HG03280 (cell line): ENCODE measurements at regions not wholly inside any gene's neighbourhood (a gene's known extent, or its start where the extent isn't known, plus 50 kb on each side); places are given as distances from the start of the nearest gene placed in this dataset.

Source experiments
- ATAC-seq: cut with Tn5 transposase; IDR thresholded peaks from one replicate; pipeline ENCODE4 v1.9.1; 2021; ENCODE audit warnings: mild to moderate bottlenecking, moderate library complexity; ENCODE audit not compliant: unreplicated experiment

DNA sequence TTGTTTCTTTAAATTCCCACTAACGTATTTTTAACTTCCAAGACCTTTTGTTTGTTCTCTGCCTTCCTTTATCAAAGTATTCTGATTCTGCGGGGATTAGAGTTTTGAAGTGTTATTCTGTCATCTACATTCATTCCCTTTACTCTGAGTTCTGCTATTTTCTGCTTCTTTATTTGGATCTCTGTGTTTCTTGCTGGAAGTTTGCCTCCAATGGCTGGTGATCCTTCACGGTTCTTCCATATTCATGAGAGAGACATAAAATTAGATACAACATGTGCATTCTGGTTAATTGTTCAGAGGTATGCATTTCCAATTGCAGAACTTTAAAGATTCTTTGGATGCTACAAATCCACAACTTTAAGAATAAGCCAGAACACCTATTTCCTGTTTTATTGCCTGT is 244.7 kb upstream of the ADARB2 start:
- no peak for ATAC-seq

DNA sequence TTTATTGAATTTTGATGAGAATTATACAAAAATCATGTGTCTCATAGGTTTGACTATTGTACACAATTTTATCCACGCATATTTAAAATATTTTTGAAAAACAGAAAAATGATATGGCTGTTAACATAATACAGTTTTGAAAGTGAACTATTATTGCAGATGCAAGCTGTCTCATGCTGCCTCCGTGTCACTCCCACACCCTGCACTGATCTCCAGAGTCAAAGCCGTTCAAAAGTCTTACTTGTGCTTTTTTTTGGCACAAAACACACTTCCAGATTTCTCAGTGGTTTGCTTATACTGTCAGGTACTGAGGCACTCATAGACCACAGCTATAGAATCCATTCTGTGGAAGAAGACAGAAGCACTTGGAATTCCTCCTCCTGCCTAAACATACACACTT is 243.1 kb upstream of the ADARB2 start:
- ATAC-seq = no peak

DNA sequence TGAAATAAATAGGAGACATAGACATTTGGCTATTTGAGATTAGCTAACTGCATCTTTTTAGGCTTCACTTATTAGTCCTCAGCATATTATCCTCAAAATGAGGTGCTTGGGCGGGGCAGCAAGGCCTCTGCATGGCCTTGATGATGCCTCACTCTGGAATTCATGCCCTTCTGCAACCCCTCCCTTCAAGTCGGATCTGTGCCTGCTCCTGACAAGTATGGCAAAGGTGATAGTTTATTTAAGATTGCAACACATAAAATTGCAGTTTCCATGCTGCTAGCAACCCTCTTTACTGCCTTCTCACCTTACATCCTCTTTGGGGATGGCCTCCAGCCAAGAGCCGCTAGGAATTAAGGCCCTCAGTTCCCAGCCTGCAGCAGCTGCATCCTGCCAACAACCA is 241.3 kb upstream of the ADARB2 start:
- ATAC-seq = no peak

DNA sequence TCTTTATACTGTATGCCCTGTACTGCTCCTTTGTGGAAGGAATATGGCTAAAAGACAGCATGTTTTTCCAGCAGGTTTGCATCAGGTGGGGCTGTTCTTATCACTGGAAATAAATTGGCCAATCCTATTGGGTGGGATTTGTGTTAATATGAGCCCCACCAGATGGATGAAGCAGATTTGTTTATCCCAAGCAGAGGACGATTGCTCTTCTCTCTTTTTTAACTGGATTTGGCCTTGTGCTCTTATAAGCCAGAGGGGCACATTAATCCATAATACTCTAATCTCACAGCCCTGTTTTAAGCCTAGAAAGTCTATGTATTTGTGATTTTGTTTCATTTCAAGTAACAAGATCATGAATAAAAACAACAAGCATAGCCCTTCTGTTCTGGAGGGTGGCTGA is 240.1 kb upstream of the ADARB2 start:
- no peak for ATAC-seq

DNA sequence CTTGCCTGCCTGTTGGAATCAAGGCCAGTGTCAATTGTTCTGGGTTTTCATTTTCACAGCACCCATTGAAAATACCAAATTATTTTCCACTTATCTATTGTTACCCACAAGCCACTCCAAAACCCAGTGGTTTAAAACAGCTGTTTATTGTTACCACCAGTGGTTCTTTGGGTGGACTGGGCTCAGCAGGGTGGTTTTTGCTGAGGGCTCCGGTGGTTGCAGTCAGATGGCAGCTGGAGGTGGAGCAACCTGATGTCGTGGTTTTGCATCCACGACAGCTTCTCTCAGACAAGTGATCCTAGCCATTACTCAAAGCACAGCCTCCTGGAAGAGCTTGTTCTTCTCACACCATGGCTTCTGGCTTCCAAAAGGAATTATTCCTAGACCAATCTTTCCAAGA is 235.1 kb upstream of the ADARB2 start:
- no peak for ATAC-seq

DNA sequence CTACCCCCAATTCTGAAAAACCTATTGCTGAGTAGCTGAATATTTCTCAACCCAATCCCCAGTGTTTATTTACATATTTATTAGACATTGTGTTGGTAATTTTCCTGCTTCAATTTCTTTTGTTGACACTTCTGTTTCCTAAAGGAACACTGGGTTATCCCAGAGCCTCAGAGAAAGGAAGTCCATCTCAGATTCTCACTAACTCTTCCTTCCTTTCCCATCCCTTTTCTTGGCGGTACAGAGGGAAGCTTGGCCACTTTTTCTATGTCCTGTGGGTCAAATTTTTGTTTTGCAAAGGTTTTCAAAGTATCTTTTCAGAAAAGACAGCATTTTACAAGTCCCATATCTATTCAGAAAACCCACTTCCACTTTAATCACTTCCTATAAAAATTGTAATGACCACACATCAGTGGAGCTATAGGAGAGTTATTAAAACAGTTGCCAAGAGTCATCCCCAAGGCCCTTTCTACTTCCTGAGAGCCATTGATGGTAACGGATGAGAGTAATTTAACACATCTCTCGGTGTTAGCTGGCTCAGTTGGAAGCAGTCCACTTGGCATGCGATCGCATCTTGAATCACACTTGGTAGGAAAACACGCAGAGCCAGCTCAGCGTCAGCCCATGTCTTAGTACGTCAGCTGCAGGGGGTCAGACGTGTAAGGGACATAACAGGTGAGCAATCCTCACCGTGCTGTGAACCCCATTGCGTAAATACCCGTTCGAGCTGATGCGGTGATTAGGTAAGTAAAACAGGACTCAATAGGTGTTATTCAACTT is 231.1 kb upstream of the ADARB2 start:
- ATAC-seq = no peak

DNA sequence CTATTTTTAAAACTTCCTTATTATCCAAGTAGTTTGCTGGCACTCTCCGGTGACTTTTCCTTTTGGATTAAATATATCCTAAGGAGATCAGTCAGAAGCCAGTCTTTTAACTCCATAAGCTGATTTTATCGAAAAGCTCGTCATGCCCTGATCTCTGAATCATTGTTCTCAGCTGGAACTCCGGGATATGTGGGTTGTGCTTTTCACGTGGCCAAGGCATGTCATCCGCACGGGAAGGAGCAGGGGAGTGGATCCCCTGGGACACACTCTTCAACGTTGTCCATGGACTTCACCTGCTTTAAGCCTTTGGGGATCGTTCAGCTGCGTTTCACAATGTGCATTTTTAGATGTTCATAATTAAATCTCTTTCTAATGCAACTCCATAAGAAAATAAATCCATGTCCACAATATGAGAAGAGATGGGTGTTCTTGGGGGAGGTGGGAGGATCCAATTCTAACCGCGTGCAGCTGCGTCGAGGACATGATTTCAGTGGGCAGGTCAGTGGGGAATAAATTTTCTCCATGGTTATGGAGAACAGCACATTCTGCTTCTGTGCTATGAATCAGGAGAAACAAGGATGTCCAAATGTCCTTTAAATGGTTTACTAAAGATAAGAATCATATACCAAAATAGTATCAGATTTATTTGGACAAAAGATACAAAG is 229.5 kb upstream of the ADARB2 start:
- ATAC-seq = no peak

DNA sequence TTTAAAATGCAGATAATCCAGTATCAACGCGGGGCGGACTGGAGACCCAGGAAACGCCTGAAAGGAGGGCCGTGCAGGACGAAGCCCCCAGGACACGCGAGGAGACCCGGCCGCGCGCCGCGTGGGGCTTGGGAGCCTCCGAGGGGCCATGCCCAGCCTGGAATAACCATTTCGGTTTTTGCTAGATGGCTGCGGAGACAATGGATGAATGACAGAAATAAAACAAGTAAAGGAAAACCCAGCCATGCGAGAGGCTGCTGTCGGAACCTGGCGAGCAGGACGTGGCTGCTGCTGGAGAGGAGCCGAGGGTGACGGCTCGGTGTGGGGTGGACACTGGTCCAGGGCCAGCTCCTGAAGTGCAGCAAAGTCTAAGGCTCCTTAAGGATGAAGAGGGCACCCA is 227.2 kb upstream of the ADARB2 start:
- ATAC-seq = no peak

DNA sequence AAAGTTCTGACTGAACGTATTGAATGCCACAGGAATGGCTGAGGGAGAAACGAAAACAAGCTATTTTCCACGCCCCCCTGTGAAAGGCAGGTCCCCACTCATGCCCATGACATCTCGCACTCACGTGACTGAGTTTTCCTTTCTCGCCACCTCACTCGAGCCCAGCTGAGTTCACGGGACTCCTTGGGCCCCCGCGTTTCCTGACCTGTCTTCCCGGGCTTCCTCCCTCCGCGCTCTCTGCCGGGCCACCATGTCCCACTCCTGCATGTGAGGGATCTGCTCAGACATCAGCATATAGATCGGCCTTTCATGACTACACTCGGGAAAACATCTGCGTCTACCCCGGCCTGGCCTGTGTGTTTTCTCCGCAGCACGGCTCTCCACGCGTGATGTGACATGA is 226.0 kb upstream of the ADARB2 start:
- no peak for ATAC-seq

DNA sequence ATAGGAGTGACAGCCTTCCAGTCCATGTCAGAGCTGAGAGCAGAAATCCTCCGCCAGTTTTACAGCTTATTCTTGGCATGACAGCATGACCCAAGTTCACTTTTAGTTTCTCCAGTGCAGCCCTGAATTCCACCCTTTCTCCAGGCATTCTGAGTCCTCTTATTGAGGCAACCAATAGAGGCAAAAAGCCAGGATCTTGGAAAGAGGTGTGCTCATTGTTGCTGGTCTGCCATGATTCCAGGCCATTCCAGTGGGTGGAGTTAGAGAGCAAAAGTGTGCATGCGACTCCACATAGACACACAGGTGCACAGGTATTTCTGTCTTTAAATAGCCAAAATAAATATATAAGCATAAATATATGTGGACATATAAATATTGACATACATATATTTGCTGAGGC is 224.7 kb upstream of the ADARB2 start:
- no peak for ATAC-seq

DNA sequence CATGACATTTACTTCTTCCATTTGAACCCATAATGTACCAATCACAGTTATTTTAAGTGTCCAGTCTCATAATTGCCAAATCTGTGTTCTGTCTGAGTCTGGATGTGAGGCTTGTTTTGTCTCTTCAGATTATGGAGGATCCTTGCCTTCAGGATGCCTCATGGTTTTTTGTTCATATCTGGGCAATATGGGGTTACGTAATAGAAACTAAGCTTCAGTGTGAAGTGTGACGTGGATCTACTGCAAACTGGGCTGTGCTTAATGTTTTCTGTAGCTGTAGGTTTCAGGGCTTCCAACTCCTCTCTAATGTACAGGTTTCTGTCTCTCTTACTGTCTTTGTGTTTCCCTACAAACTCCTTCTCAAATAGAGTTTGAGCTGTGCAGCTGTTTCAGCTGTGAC is 223.7 kb upstream of the ADARB2 start:
- ATAC-seq = no peak

DNA sequence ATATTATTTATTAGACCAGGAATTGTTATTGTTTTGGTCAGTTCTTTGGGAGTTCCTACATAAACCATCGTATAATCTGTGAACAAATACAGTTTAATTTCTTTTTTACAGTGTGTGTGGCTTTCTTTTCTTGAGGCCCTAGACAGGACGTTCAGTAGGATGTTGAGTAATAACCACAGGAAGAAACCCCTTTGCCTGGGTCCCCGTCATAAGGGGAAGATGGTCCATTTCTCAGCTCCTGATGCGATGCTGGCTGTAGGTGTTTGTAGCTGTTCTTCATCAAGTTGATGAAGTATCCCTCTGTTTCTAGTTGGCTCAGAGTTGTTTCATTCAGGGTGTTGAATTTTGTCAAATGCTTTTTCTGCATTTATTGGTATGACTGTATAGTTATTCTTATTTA is 219.7 kb upstream of the ADARB2 start:
- ATAC-seq = no peak

DNA sequence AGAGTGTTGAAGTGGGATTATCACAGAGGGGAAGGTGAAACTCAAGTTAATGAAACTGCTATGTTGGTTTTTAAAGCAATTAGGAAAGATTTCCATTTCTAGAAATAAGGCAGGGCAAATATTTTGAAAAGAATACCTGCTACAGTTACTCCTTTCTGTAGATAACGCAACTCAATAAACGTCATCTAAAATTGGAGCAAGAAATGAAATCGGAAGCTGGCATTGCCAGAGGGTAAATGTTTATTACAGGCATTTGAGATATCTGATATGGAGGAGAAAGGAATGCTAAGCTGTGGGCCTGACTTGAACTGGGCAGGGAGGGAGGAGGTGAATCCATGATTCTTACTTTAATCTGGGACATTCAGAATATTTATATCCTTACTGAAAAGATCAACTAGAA is 217.0 kb upstream of the ADARB2 start:
- no peak for ATAC-seq

DNA sequence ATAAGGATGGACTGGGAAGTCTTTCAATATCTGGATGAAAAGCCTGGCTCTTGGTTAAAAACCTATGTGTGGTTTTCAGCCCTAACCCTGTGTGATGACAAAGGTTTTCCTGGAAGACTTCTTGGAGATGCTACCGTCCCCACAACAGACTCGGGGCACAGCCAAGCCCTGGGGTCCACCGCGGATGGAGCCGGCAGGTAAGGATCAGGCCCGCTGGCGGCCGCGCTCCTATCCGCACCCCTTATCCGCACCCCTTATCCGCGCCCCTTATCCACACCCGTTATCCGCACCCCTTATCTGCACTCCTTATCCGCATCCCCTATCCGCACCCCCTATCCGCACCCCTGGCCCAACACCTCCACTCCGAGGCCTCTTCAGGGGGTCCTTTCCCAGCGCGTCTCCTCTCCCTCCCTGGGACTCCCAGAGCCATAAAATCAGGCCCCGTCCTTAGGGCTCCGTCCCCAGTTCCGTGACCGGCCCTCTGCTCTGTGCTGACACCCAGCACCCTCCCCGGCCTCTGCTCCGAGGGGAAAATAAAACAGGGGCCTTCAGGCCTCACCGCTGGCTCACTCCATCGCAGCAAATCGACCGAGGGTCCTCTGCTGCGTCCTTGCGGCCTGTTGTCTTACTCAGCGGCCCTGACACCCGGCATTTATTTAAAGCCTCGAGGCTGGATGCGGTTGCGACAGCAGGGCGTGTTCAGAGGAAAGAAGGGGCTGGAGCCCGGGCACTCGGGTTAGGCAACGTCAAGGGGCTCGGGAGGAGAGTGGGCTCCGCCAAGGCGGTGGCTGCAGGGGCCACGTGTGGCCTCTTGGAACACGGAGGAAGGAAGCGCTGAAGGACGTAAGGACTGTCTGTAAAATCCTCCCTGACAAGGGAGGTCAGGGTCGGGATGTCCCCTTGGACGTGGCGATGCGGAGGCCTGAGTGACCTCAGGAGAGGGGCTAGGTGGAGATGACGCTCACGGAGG is 215.1 kb upstream of the ADARB2 start:
- ATAC-seq = no peak

DNA sequence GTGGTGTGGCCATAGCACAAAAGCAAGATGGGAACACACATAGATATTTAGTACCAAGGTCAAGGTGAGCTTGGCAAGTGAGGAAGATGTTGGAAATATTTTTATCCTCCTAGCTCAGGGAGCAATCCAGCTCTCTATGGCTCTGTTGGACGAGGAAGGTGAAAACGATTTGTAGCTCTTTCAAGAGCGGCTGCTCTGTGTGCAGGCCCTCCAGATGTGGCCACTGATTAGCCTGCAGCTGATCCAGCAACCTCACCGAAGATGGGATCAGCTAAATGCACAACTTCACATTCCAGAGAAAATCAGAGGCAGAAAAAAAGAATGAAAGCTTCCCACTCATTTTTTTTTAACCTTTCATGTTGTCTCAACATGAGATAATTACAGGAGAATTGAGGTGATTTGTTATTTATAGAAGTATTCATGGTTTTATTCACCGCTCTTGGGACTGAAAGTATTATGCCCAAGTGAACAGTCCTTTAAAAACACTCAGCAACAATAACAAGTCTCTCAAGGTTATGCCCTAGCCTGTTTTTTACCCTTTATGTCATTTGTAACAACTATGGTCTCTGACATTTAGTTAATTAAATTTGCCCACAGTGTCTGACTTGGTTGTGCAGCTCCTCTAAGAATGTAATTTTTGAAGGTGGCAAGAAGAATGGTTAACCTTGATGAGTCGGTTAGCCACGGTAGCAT is 213.6 kb upstream of the ADARB2 start:
- ATAC-seq = no peak

DNA sequence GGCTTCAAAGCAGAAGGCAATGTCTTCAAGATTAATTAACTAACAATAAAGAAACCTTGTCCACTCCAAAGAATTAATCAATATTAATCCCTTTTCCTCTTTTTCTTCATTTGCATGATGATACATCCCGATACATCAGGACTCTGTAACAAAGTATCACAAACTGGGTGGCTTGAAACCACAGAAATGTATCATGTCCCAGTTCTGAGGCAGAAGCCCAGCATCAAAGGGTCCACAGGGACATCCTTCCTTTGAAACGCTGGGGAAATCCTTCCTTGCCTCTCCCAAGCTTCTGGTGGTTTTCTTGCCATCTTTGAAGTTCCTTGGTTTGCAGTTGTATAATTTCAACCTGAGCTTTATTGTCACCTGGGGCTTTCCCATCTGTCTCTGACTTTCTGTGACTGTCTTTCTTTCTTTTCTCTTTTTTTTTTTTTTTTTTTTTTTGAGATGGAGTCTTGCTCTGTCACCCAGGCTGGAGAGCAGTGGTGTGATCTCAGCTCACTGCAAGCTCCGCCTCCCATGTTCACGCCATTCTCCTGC is 210.2 kb upstream of the ADARB2 start:
- no peak for ATAC-seq

DNA sequence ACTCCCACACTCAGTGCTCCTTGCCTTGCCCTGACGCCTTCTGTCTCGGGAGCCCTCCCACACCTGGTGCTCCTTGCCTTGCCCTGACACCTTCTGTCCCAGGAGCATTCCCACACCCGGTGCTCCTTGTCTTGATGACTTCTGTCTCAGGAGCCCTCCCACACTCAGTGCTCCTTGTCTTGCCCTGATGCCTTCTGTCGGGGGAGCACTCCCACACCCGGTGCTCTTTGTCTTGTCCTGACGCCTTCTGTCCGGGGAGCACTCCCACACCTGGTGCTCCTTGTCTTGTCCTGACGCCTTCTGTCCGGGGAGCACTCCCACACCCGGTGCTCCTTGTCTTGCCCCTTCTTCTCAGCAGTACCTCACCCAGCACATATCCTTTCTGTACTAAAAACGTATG is 207.2 kb upstream of the ADARB2 start:
- ATAC-seq = no peak

DNA sequence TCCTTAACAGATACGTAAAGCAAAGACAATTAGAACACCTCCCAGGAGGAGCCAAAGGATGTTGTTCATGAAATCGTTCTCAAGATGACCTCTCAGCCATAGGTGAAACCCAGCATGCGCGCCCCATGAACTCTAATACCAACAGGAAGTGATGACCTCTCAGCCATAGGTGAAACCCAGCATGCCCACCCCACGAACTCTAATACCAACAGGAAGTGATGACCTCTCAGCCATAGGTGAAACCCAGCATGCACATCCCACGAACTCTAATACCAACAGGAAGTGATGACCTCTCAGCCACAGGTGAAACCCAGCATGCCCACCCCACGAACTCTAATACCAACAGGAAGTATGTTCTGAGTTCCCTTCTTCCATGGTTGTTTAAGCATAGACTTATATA is 205.2 kb upstream of the ADARB2 start:
- ATAC-seq = no peak

DNA sequence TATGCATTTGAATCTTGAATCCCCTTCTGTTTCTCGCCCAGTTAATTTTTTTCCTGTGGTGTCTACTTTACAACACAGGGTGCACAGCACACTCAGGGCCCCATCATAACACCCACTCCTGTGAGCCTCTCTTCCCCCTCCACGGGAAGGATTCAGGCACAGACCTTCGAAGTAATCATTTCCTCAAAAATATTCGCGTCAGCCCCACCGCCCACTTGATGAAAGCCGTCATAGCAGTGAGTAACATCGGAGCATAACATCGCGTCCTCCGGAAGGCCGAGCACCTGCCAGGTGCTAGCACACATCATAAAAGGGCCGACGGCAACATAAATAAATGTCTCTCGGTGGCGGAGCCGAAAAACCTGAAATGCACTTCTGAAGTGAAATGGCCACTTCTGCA is 201.7 kb upstream of the ADARB2 start:
- ATAC-seq = no peak

DNA sequence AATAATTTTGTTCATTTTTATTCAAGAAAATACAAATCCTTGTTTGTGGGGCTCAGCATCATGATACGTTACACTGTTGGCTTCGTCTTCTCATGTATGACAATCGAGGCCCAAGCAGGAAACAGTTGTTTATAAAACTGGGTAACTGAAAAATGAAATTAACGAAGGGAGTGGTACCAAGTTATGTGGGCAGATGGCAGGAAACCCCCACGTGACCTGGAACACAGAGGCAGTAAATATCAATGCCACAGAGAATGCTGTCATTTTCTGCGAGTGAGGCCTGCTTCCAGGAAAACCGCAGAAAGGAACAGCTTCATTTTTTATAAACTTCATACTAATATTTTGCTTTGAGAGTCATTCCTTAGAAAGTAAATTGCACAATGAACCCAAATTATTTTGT is 201.0 kb upstream of the ADARB2 start:
- no peak for ATAC-seq

DNA sequence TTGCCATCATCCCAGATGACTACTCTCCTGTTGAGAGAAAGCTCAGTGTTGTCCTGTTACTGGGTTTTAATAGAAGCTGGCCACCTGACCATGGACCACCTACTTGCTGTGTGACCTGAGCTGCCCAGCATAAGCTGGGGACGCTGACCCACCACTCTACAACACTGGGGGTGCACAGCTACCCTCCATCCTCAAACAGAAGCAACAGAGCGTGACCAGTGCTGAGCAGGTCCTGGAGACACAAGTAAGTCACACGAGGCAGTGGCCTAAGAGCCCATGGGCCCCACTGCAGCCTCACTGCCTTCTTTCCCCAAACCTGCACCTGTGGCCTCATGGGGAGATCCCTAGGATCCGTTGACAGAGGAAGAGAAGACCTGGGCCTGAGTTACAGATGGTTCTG is 198.6 kb upstream of the ADARB2 start:
- no peak for ATAC-seq
